Tibial artery (tissue), 4 donors: ENCODE measurements at regions not wholly inside any gene's neighbourhood (a gene's known extent, or its start where the extent isn't known, plus 50 kb on each side); places are given as distances from the start of the nearest gene placed in this dataset.

Experiments
- DNase-seq, 2 donors: peaks; one replicate each; pipeline ENCODE4 v3.0.0-alpha.2; 2019
- H3K27ac ChIP-seq, 2 donors: fragments of 200-600 bp; sonication (generic) in 1 of 2; 1 replicate in 1 of 2; 2 replicates in 1 of 2; pipeline ENCODE4 v1.5.1; 2018 to 2019; ENCODE audit warnings: mild to moderate bottlenecking in 1 of 2
- H3K27me3 ChIP-seq, 2 donors: fragments of 200-600 bp; sonication (generic) in 1 of 2; one replicate each; pipeline versions ENCODE4 v1.5.1 to v1.6.0; 2016 to 2019
- H3K36me3 ChIP-seq, 3 donors: fragments of 200-600 bp; sonication (generic) in 2 of 3; one replicate each; pipeline ENCODE4 v1.5.1; 2016 to 2019; ENCODE audit warnings: mild to moderate bottlenecking in 2 of 3
- H3K4me1 ChIP-seq, 4 donors: fragments of 200-600 bp; sonication (generic) in 2 of 4; 1 replicate in 3 of 4; 2 replicates in 1 of 4; pipeline ENCODE4 v1.5.1; 2016 to 2019
- H3K4me3 ChIP-seq, 2 donors: fragments of 200-600 bp; sonication (generic) in 1 of 2; 1 replicate in 1 of 2; 2 replicates in 1 of 2; pipeline ENCODE4 v1.5.1; 2018 to 2019; ENCODE audit warnings: mild to moderate bottlenecking in 2 of 2
- H3K9me3 ChIP-seq, 3 donors: fragments of 200-600 bp; sonication (generic) in 1 of 3; one replicate each; pipeline ENCODE4 v1.5.1; 2016 to 2019
- CTCF ChIP-seq, 2 experiments: fragments of 200-600 bp in 1 of 2; fragments of 450-650 bp in 1 of 2; IDR thresholded peaks; one replicate each; pipeline ENCODE4 v1.5.1; 2017 to 2019; ENCODE audit warnings: antibody characterized with exemption in 2 of 2, mild to moderate bottlenecking in 1 of 2, moderate library complexity in 1 of 2
- intact Hi-C: fragments of 100-400 bp; cut with DNase I; formaldehyde crosslinking; loops from one replicate; pipeline ENCODE4 v1.15.0; 2023; ENCODE audit warnings: low total_unique reads

GRCh38 chr11:15697437-15698236, 582.9 kb downstream of the INSC start:
- no peak overlapping the region for H3K4me3 ChIP-seq
- intact Hi-C loops = no loop called here
- H3K27me3 ChIP-seq = no peaks in the 10 kb centered on the region
- no peak for TF ChIP-seq CTCF (IDR thresholded peaks at IDR 0.05)
- no peaks in the 10 kb centered on the region for H3K4me1 ChIP-seq
- H3K36me3 ChIP-seq = no peaks in the 10 kb centered on the region
- no peaks in the 10 kb centered on the region for H3K9me3 ChIP-seq
- no peak for DNase-seq
- no peak overlapping the region for H3K27ac ChIP-seq

DNA sequence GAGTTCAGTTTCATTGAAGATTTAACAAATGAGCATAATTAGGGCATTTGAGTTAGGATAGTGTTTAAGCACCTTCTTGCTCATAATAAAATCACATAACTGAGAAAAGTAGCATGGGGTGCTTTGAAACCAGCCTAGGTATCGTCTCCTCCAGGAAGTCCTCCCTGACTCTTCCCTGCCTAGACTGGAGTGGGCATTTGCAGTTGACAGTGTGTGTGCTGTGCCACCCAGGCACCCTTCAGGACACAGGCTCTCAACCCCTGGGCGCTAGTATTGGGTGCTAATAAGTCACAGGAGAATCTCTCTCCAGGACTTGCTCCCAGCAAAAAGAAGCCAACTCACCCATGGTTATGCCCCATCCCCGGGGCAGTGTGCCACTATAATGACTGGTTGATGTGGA, 584.1 kb downstream of the INSC start:
- no peaks in the 10 kb centered on the region for H3K27me3 ChIP-seq
- no peaks in the 10 kb centered on the region for H3K36me3 ChIP-seq
- no peak overlapping the region for H3K4me3 ChIP-seq
- no peak overlapping the region for H3K27ac ChIP-seq
- DNase-seq = no peak
- no peaks in the 10 kb centered on the region for H3K4me1 ChIP-seq
- no peaks in the 10 kb centered on the region for H3K9me3 ChIP-seq
- intact Hi-C loops = no loop called here
- TF ChIP-seq CTCF (IDR thresholded peaks at IDR 0.05) = no peak

- Histone ChIP-seq H3K27me3 (no peaks in the 10 kb centered on the region), H3K4me1 (no peaks in the 10 kb centered on the region), H3K9me3 (no peaks in the 10 kb centered on the region), H3K36me3 (no peaks in the 10 kb centered on the region), H3K27ac (no peak overlapping the region), H3K4me3 (no peak overlapping the region)
- intact Hi-C loops = no loop called here
- TF ChIP-seq CTCF (IDR thresholded peaks at IDR 0.05) = no peak
- no peak for DNase-seq
Measured at GRCh38 chr11:15699978-15700377, 585.3 kb downstream of the INSC start.

GRCh38 chr11:15700456-15700855, 585.7 kb downstream of the INSC start:
- H3K9me3 ChIP-seq = no peaks in the 10 kb centered on the region
- DNase-seq = no peak
- no peak overlapping the region for H3K27ac ChIP-seq
- no peaks in the 10 kb centered on the region for H3K4me1 ChIP-seq
- H3K27me3 ChIP-seq = no peaks in the 10 kb centered on the region
- intact Hi-C loops = no loop called here
- no peaks in the 10 kb centered on the region for H3K36me3 ChIP-seq
- H3K4me3 ChIP-seq = no peak overlapping the region
- TF ChIP-seq CTCF (IDR thresholded peaks at IDR 0.05) = no peak

DNA sequence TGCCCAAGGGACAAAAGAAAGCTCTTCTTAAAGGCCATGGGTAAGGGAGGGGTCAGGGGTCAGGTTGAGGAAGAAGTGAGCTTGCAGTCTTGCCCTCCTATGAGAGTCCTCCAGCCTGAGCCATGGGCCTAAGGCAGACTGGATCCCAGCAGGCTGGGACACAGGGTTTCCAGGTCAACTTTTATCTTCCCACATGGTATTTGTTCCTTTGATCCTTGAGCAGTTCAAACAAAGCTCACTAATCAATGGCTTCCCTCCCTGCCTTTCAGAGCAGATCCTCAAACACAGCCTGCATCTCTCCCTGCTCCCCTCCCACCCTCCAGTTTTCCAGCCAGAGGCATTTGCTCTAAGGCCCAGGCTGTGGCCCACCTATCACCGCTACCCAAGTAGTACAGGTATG, 589.3 kb downstream of the INSC start:
- intact Hi-C loops = no loop called here
- Histone ChIP-seq H3K27me3 (no peaks in the 10 kb centered on the region), H3K27ac (no peak overlapping the region), H3K4me1 (peaks cover 0 to 16% (median 10%) of the 10 kb centered on the region in 4 donors), H3K36me3 (no peaks in the 10 kb centered on the region), H3K9me3 (no peaks in the 10 kb centered on the region), H3K4me3 (no peak overlapping the region)
- no peak for DNase-seq
- TF ChIP-seq CTCF (IDR thresholded peaks at IDR 0.05) = no peak
